ENCODE measurements at regions not wholly inside any gene's neighbourhood (a gene's known extent, or its start where the extent isn't known, plus 50 kb on each side); places are given as distances from the start of the nearest gene placed in this dataset.

GRCh38 chr14:104506461-104507253, 72.9 kb upstream of the C14orf180 start:
- no peak for TF ChIP-seq CTCF (IDR thresholded peaks at IDR 0.05)
- ATAC-seq (ENCODE audit: low FRiP score) (no peak), DNase-seq (ENCODE audit: low spot score) (no peak)

- no peak for TF ChIP-seq CTCF (IDR thresholded peaks at IDR 0.05)
- DNase-seq (ENCODE audit: low spot score): no peak
- no peak for ATAC-seq (ENCODE audit: low FRiP score)
These were observed 72.1 kb upstream of the C14orf180 start for GRCh38 chr14:104507443-104507842.

GRCh38 chr14:104509673-104510072, 69.9 kb upstream of the C14orf180 start:
- DNase-seq (ENCODE audit: low spot score) (no peak), ATAC-seq (ENCODE audit: low FRiP score) (no peak)
- TF ChIP-seq CTCF (IDR thresholded peaks at IDR 0.05): no peak

GRCh38 chr14:104510216-104510615, 69.3 kb upstream of the C14orf180 start:
- no peak for ATAC-seq (ENCODE audit: low FRiP score)
- TF ChIP-seq CTCF (IDR thresholded peaks at IDR 0.05): no peak
- DNase-seq (ENCODE audit: low spot score): no peak

GRCh38 chr14:104510794-104511611, 68.6 kb upstream of the C14orf180 start:
- DNase-seq (ENCODE audit: low spot score) (no peak), ATAC-seq (ENCODE audit: low FRiP score) (no peak)
- no peak for TF ChIP-seq CTCF (IDR thresholded peaks at IDR 0.05)

- ATAC-seq (ENCODE audit: low FRiP score) (no peak), DNase-seq (ENCODE audit: low spot score) (no peak)
- TF ChIP-seq CTCF (IDR thresholded peaks at IDR 0.05): no peak
These were observed 67.5 kb upstream of the C14orf180 start for GRCh38 chr14:104512061-104512460.
